A673 (cell line): ENCODE measurements at regions not wholly inside any gene's neighbourhood (a gene's known extent, or its start where the extent isn't known, plus 50 kb on each side); places are given as distances from the start of the nearest gene placed in this dataset.

ENCODE experiments used
- BruUV-seq: library from RNA; stranded (reverse); fragments of 400-500 nt; replicated peaks from 2 replicates; lab custom pipeline; 2021; lab: Mats Ljungman, UMichigan
- CTCF ChIA-PET: fragments of 300-600 bp; sonication (Branson Sonifier 250); formaldehyde crosslinking; loops from one replicate; lab custom pipeline; 2022; ENCODE audit warnings: antibody characterized with exemption; lab: Charles Lee
- POLR2A ChIA-PET: fragments of 300-600 bp; sonication (Branson Sonifier 250); formaldehyde crosslinking; loops from one replicate; lab custom pipeline; 2022; ENCODE audit warnings: antibody characterized with exemption; ENCODE audit not compliant: low non-redundant PET; lab: Charles Lee
- DNase-seq: peaks from one replicate; pipeline ENCODE4 v3.0.0-alpha.2; 2015; ENCODE audit warnings: low spot score
- H3K27ac ChIP-seq: fragments of 200-600 bp; sonication (generic); 2 replicates; pipeline ENCODE4 v1.5.1; 2016; ENCODE audit warnings: mixed run types, low read depth, mild to moderate bottlenecking, mixed read lengths, antibody characterized with exemption, low read length; ENCODE audit not compliant: poor library complexity, severe bottlenecking
- H3K27me3 ChIP-seq: fragments of 200-600 bp; sonication (generic); replicated peaks from 2 replicates; pipeline ENCODE4 v1.6.1; 2017; ENCODE audit warnings: mixed run types, low read depth, mild to moderate bottlenecking, mixed read lengths, antibody characterized with exemption, low read length; ENCODE audit not compliant: insufficient read depth, poor library complexity
- H3K36me3 ChIP-seq: fragments of 200-600 bp; sonication (generic); 2 replicates; pipeline ENCODE4 v1.6.1; 2016; ENCODE audit warnings: mixed run types, mild to moderate bottlenecking, mixed read lengths, antibody characterized with exemption, low read length; ENCODE audit not compliant: insufficient read depth, poor library complexity, severe bottlenecking
- H3K4me1 ChIP-seq: fragments of 200-600 bp; sonication (generic); 2 replicates; pipeline ENCODE4 v1.6.1; 2017; ENCODE audit warnings: mixed run types, mild to moderate bottlenecking, mixed read lengths, antibody characterized with exemption, low read length; ENCODE audit not compliant: insufficient read depth, poor library complexity, severe bottlenecking
- H3K4me3 ChIP-seq: fragments of 200-600 bp; sonication (generic); 2 replicates; pipeline ENCODE4 v1.5.1; 2016; ENCODE audit warnings: low read depth, mixed run types, mild to moderate bottlenecking, mixed read lengths, low read length; ENCODE audit not compliant: poor library complexity, severe bottlenecking
- H3K9me3 ChIP-seq: fragments of 200-600 bp; sonication (generic); 2 replicates; pipeline ENCODE4 v1.6.1; 2016; ENCODE audit warnings: mixed run types, low read depth, mild to moderate bottlenecking, mixed read lengths, antibody characterized with exemption, low read length; ENCODE audit not compliant: poor library complexity, severe bottlenecking
- CTCF ChIP-seq: fragments of 300-800, 200-600 bp; sonication (generic); conservative IDR thresholded peaks from 2 replicates; pipeline ENCODE4 v1.5.1; 2017; ENCODE audit warnings: low read depth, mild to moderate bottlenecking, antibody characterized with exemption, low read length, moderate library complexity, mixed read lengths
- EZH2 ChIP-seq: fragments of 200-600 bp; sonication (generic); IDR thresholded peaks from 2 replicates; pipeline ENCODE4 v1.6.1; 2017; ENCODE audit warnings: borderline replicate concordance, low read depth, mild to moderate bottlenecking, mixed read lengths, antibody characterized with exemption, low read length; ENCODE audit not compliant: poor library complexity, severe bottlenecking
- intact Hi-C: fragments of 100-400 bp; cut with micrococcal nuclease; formaldehyde crosslinking; loops from one replicate; pipeline ENCODE4 v1.10.0; 2022; ENCODE audit not compliant: unreplicated experiment

GRCh38 chr6:146889303-146889702, 290.5 kb downstream of the ADGB start:
- Histone ChIP-seq H3K4me1 (no peaks in the 10 kb centered on the region), H3K27ac (no peak overlapping the region), H3K4me3 (no peak overlapping the region), H3K36me3 (no peaks in the 10 kb centered on the region), H3K9me3 (no peaks in the 10 kb centered on the region), H3K27me3 (peaks cover 2% of the 10 kb centered on the region)
- TF ChIP-seq EZH2 (no peak), CTCF (no peak)
- DNase-seq = no peak
- no TSS peak for BruUV-seq
- ChIA-PET CTCF (no interaction called here), POLR2A (no interaction called here)
- intact Hi-C loops = loop anchor here (10.0 kb wide), 1 partner anchor 315 kb away; the partner anchor contains the start of gene STXBP5

DNA sequence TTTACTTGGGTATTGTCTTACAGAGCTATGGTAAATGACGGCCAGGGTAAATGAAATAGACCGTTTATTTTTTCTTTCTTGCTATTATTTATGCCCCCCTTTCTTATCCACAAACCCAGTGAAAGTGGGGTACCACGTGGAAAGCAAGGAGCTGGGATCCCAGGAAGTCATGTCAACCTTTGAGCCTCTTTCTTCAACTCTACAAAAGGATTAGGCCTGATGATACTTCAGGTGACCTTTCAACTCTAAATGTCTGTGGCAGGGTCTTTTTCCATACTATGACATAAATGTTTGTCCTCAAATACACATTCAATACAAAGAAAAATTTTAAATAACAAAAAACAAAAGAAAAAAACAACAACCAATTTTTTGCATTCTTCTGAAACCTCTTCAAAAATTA, 291.4 kb downstream of the ADGB start:
- intact Hi-C loops = no loop called here
- BruUV-seq = no TSS peak
- Histone ChIP-seq H3K9me3 (no peaks in the 10 kb centered on the region), H3K27me3 (peaks cover 2% of the 10 kb centered on the region), H3K4me3 (no peak overlapping the region), H3K4me1 (no peaks in the 10 kb centered on the region), H3K27ac (no peak overlapping the region), H3K36me3 (no peaks in the 10 kb centered on the region)
- TF ChIP-seq EZH2 (no peak), CTCF (no peak)
- POLR2A ChIA-PET = no interaction called here
- CTCF ChIA-PET = no interaction called here
- no peak for DNase-seq

- DNase-seq = no peak
- H3K4me3 ChIP-seq = no peak overlapping the region
- no peaks in the 10 kb centered on the region for H3K36me3 ChIP-seq
- peaks cover 2% of the 10 kb centered on the region for H3K27me3 ChIP-seq
- POLR2A ChIA-PET = no interaction called here
- CTCF ChIA-PET = no interaction called here
- intact Hi-C loops = no loop called here
- no peaks in the 10 kb centered on the region for H3K9me3 ChIP-seq
- no peak overlapping the region for H3K27ac ChIP-seq
- H3K4me1 ChIP-seq = no peaks in the 10 kb centered on the region
- no TSS peak for BruUV-seq
- TF ChIP-seq EZH2 = no peak
- no peak; the same call in 1 of the 2 replicates for TF ChIP-seq CTCF
These were observed 292.1 kb downstream of the ADGB start for GRCh38 chr6:146890644-146891434.
